ENCODE measurements at regions not wholly inside any gene's neighbourhood (a gene's known extent, or its start where the extent isn't known, plus 50 kb on each side); places are given as distances from the start of the nearest gene placed in this dataset.

- Histone ChIP-seq H3K9me3 (no peaks in the 10 kb centered on the region), H3K36me3 (no peaks in the 10 kb centered on the region), H3K4me3 (no peak overlapping the region), H3K4me1 (peaks cover 51 to 81% of the 10 kb centered on the region in 2 donors), H3K27ac (peak overlapping the region; percentile 92 to 97), H3K27me3 (no peaks in the 10 kb centered on the region)
- intact Hi-C loops (cut with DNase I; ENCODE audit: low total_unique reads): loop anchor here (5.0 kb wide), 2 partner anchors 47 to 97 kb away; no protein-coding TSS in a partner anchor
- TF ChIP-seq POLR2A (IDR thresholded peaks at IDR 0.05): no peak
- DNase-seq: peak; percentile 93 to 94
These were observed 284.0 kb downstream of the SEC14L1 start for GRCh38 chr17:77424585-77425344.

- intact Hi-C loops (cut with DNase I; ENCODE audit: low total_unique reads): loop anchor here (5.0 kb wide), 1 partner anchor 98 kb away; no protein-coding TSS in a partner anchor
- no peak for TF ChIP-seq CTCF (IDR thresholded peaks at IDR 0.05)
- no peak for TF ChIP-seq POLR2A (IDR thresholded peaks at IDR 0.05)
- Histone ChIP-seq H3K9me3 (no peaks in the 10 kb centered on the region), H3K27me3 (no peaks in the 10 kb centered on the region), H3K36me3 (no peaks in the 10 kb centered on the region), H3K4me1 (peaks cover 49 to 77% of the 10 kb centered on the region in 2 donors), H3K27ac (peak overlapping the region; percentile 92 to 97), H3K4me3 (no peak overlapping the region)
- DNase-seq: no peak
These were observed 284.6 kb downstream of the SEC14L1 start for GRCh38 chr17:77425348-77425747.

- peak overlapping the region; percentile 92 to 97 for H3K27ac ChIP-seq
- peak; percentile 86 to 95 for DNase-seq
- peak; percentile 51 to 68 for TF ChIP-seq POLR2A (IDR thresholded peaks at IDR 0.05)
- TF ChIP-seq CTCF (IDR thresholded peaks at IDR 0.05): no peak
These were observed 285.2 kb downstream of the SEC14L1 start for GRCh38 chr17:77425791-77426641.

GRCh38 chr17:77426676-77427386, 286.1 kb downstream of the SEC14L1 start:
- Histone ChIP-seq H3K4me1 (peaks cover 52 to 71% of the 10 kb centered on the region in 2 donors), H3K9me3 (no peaks in the 10 kb centered on the region), H3K27ac (peak overlapping the region; percentile 92 to 97), H3K27me3 (no peaks in the 10 kb centered on the region), H3K36me3 (no peaks in the 10 kb centered on the region), H3K4me3 (no peak overlapping the region)
- TF ChIP-seq POLR2A (IDR thresholded peaks at IDR 0.05) (no peak), CTCF (IDR thresholded peaks at IDR 0.05) (no peak)
- intact Hi-C loops (cut with DNase I; ENCODE audit: low total_unique reads): loop anchor here (5.0 kb wide), 1 partner anchor 100 kb away; no protein-coding TSS in a partner anchor
- no peak for DNase-seq

More at GRCh38 chr17:77425791-77426641, 285.2 kb downstream of the SEC14L1 start:
- H3K9me3 ChIP-seq: no peaks in the 10 kb centered on the region
- intact Hi-C loops (cut with DNase I; ENCODE audit: low total_unique reads): loop anchor here (5.0 kb wide), 1 partner anchor 99 kb away; no protein-coding TSS in a partner anchor
- H3K4me1 ChIP-seq: peaks cover 52 to 71% of the 10 kb centered on the region in 2 donors
- H3K4me3 ChIP-seq: no peak overlapping the region
- no peaks in the 10 kb centered on the region for H3K27me3 ChIP-seq
- H3K36me3 ChIP-seq: no peaks in the 10 kb centered on the region

- H3K27me3 ChIP-seq: no peaks in the 10 kb centered on the region
- no peaks in the 10 kb centered on the region for H3K9me3 ChIP-seq
- H3K4me3 ChIP-seq: no peak overlapping the region
- no peak for TF ChIP-seq CTCF (IDR thresholded peaks at IDR 0.05)
- no peak for TF ChIP-seq POLR2A (IDR thresholded peaks at IDR 0.05)
- peak; percentile 89 to 90 for DNase-seq
- H3K27ac ChIP-seq: peak overlapping the region; percentile 92 to 97
- intact Hi-C loops (cut with DNase I; ENCODE audit: low total_unique reads): loop anchor here (5.0 kb wide), 1 partner anchor 100 kb away; no protein-coding TSS in a partner anchor
- no peaks in the 10 kb centered on the region for H3K36me3 ChIP-seq
- peaks cover 52 to 66% of the 10 kb centered on the region in 2 donors for H3K4me1 ChIP-seq
These were observed 286.7 kb downstream of the SEC14L1 start for GRCh38 chr17:77427391-77427991.
